ENCODE measurements at regions not wholly inside any gene's neighbourhood (a gene's known extent, or its start where the extent isn't known, plus 50 kb on each side); places are given as distances from the start of the nearest gene placed in this dataset.

GRCh38 chr7:118878336-118878735 is 653.8 kb downstream of the ANKRD7 start:
- TF ChIP-seq POLR2A (IDR thresholded peaks at IDR 0.05; ENCODE audit: low read depth, low read length): no peak
- no peak for TF ChIP-seq POLR2AphosphoS5 (IDR thresholded peaks at IDR 0.05; ENCODE audit: low read depth, low read length)

All from GM12892 (cell line).